ENCODE measurements at regions not wholly inside any gene's neighbourhood (a gene's known extent, or its start where the extent isn't known, plus 50 kb on each side); places are given as distances from the start of the nearest gene placed in this dataset.

DNA sequence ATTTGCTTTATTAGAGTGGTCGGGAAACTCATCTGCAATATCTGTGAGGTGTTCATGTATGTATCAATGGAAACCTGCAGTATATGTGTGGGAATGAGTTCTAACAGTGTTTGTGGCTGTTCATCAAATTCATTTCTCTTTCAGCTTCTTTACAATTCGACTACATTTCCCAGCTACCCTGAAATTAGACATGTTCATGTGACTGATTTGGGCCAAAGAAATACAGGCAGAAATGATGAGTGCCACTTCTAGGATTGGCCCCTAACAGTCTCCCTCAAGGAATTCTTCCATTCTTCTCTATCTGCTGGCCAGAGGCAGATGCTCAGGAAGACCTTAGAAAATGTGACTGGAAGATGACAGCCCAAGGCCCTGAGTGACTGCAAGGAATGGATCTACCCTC is 114.8 kb upstream of the WAC start (continued):
- TF ChIP-seq, protein P1, sequence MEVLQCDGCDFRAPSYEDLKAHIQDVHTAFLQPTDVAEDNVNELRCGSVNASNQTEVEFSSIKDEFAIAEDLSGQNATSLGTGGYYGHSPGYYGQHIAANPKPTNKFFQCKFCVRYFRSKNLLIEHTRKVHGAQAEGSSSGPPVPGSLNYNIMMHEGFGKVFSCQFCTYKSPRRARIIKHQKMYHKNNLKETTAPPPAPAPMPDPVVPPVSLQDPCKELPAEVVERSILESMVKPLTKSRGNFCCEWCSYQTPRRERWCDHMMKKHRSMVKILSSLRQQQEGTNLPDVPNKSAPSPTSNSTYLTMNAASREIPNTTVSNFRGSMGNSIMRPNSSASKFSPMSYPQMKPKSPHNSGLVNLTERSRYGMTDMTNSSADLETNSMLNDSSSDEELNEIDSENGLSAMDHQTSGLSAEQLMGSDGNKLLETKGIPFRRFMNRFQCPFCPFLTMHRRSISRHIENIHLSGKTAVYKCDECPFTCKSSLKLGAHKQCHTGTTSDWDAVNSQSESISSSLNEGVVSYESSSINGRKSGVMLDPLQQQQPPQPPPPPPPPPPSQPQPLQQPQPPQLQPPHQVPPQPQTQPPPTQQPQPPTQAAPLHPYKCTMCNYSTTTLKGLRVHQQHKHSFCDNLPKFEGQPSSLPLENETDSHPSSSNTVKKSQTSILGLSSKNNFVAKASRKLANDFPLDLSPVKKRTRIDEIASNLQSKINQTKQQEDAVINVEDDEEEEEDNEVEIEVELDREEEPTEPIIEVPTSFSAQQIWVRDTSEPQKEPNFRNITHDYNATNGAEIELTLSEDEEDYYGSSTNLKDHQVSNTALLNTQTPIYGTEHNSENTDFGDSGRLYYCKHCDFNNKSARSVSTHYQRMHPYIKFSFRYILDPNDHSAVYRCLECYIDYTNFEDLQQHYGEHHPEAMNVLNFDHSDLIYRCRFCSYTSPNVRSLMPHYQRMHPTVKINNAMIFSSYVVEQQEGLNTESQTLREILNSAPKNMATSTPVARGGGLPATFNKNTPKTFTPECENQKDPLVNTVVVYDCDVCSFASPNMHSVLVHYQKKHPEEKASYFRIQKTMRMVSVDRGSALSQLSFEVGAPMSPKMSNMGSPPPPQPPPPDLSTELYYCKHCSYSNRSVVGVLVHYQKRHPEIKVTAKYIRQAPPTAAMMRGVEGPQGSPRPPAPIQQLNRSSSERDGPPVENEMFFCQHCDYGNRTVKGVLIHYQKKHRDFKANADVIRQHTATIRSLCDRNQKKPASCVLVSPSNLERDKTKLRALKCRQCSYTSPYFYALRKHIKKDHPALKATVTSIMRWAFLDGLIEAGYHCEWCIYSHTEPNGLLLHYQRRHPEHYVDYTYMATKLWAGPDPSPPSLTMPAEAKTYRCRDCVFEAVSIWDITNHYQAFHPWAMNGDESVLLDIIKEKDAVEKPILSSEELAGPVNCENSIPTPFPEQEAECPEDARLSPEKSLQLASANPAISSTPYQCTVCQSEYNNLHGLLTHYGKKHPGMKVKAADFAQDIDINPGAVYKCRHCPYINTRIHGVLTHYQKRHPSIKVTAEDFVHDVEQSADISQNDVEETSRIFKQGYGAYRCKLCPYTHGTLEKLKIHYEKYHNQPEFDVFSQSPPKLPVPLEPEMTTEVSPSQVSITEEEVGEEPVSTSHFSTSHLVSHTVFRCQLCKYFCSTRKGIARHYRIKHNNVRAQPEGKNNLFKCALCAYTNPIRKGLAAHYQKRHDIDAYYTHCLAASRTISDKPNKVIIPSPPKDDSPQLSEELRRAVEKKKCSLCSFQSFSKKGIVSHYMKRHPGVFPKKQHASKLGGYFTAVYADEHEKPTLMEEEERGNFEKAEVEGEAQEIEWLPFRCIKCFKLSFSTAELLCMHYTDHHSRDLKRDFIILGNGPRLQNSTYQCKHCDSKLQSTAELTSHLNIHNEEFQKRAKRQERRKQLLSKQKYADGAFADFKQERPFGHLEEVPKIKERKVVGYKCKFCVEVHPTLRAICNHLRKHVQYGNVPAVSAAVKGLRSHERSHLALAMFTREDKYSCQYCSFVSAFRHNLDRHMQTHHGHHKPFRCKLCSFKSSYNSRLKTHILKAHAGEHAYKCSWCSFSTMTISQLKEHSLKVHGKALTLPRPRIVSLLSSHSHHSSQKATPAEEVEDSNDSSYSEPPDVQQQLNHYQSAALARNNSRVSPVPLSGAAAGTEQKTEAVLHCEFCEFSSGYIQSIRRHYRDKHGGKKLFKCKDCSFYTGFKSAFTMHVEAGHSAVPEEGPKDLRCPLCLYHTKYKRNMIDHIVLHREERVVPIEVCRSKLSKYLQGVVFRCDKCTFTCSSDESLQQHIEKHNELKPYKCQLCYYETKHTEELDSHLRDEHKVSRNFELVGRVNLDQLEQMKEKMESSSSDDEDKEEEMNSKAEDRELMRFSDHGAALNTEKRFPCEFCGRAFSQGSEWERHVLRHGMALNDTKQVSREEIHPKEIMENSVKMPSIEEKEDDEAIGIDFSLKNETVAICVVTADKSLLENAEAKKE (CRISPR knock-in tag; IDR thresholded peaks at IDR 0.05), result no peak
- no peak for TF ChIP-seq CREB1 (CRISPR knock-in tag; IDR thresholded peaks at IDR 0.05; ENCODE audit: low read depth)
- TF ChIP-seq, protein P2, sequence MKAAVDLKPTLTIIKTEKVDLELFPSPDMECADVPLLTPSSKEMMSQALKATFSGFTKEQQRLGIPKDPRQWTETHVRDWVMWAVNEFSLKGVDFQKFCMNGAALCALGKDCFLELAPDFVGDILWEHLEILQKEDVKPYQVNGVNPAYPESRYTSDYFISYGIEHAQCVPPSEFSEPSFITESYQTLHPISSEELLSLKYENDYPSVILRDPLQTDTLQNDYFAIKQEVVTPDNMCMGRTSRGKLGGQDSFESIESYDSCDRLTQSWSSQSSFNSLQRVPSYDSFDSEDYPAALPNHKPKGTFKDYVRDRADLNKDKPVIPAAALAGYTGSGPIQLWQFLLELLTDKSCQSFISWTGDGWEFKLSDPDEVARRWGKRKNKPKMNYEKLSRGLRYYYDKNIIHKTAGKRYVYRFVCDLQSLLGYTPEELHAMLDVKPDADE (IDR thresholded peaks at IDR 0.05), result no peak

DNA sequence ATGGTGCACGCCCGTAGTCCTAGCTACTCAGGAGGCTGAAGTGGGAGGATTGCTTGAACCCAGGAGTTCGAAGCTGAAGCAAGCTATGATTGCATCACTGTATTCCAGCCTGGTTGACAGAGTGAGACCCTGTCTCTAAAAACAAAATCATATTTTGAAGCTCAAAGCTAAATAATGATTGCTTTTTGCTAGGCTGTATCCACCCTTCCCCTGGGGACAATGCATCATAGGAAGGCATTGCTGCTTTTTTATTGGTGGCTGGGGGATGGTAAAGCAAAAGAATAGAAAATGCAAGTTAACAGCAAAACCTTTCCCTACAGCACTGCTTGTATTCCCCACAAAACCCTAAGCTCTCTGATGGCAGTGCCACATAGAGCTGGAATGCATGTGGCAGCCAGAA is 107.5 kb upstream of the WAC start:
- Mint-ChIP-seq H3K9me3 (peaks cover 9% of the 10 kb centered on the region; the same call in 2 of the 3 replicates), H3K36me3 (ENCODE audit: low read depth) (no peaks in the 10 kb centered on the region), H3K27me3 (ENCODE audit: insufficient read depth, low read depth, poor library complexity) (no peaks in the 10 kb centered on the region), H3K4me1 (peaks cover 2% of the 10 kb centered on the region; the same call in 1 of the 3 replicates), H3K27ac (no peak overlapping the region), H3K4me3 (no peak overlapping the region)
- no peaks in the 10 kb centered on the region for H3K9me2 ChIP-seq (ENCODE audit: insufficient read depth)
- no peaks in the 10 kb centered on the region for H3F3A ChIP-seq (replicated peaks; ENCODE audit: low read depth)
- no peaks in the 10 kb centered on the region for H3K79me2 ChIP-seq (replicated peaks; ENCODE audit: insufficient read depth)
- no peaks in the 10 kb centered on the region for H3K27me3 ChIP-seq (ENCODE audit: insufficient read depth)
- ATAC-seq, result no peak
- no peak overlapping the region for H3K27ac ChIP-seq (ENCODE audit: low read depth)
- no peaks in the 10 kb centered on the region for H3K36me3 ChIP-seq (ENCODE audit: insufficient read depth)
- no peak overlapping the region for H3K4me3 ChIP-seq
- no peak for DNase-seq (ENCODE audit: low spot score)
- H2AFZ ChIP-seq, result peak overlapping the region; percentile 59; the same call in 1 of the 2 replicates
- no peaks in the 10 kb centered on the region for H4K20me1 ChIP-seq (replicated peaks; ENCODE audit: insufficient read depth)
- H3K4me1 ChIP-seq (ENCODE audit: insufficient read depth), result peaks cover 2% of the 10 kb centered on the region
- no peak overlapping the region for H3K4me2 ChIP-seq
- TF ChIP-seq POLR2AphosphoS5 (IDR thresholded peaks at IDR 0.05; ENCODE audit: low read depth) (no peak), ZNF331 (CRISPR knock-in tag; IDR thresholded peaks at IDR 0.05; ENCODE audit: low read depth) (no peak), EZH2 (IDR thresholded peaks at IDR 0.05; ENCODE audit: low read depth, unreplicated experiment) (no peak)
- TF ChIP-seq, protein P1 (CRISPR knock-in tag; IDR thresholded peaks at IDR 0.05), result no peak
